ENCODE measurements at regions not wholly inside any gene's neighbourhood (a gene's known extent, or its start where the extent isn't known, plus 50 kb on each side); places are given as distances from the start of the nearest gene placed in this dataset.

- TF ChIP-seq CTCF (conservative IDR thresholded peaks at IDR 0.05; ENCODE audit: low read length) (no peak), EZH2phosphoT487 (IDR thresholded peaks at IDR 0.05; ENCODE audit: borderline replicate concordance, low read depth, low read length) (no peak)
These were observed 139.3 kb upstream of the PMEPA1 start for GRCh38 chr20:57849121-57849520.

All from OCI-LY7 (cell line).